GM18499 (cell line): ENCODE measurements at regions not wholly inside any gene's neighbourhood (a gene's known extent, or its start where the extent isn't known, plus 50 kb on each side); places are given as distances from the start of the nearest gene placed in this dataset.

ENCODE experiments used
- ATAC-seq: cut with Tn5 transposase; IDR thresholded peaks from one replicate; pipeline ENCODE4 v1.9.1; 2021; ENCODE audit warnings: moderate number of reproducible peaks; ENCODE audit not compliant: insufficient read depth, unreplicated experiment

DNA sequence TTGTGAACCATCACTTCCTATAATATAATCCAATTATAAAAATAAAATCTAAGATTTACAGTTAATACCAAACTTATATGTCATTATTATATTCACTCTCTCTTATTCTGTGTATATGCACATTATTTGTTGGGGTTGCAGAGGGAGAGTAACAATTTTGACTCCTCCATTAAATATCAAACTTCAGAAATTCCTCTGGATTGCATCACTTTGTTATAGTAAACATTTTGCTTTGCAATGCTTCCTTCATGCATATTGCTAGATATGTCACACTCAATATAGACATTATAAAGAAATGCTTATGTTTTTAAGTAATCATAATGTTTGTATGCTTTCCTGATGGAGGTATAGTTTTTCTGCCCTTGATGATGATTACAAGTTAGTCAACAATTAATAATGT is 999.0 kb upstream of the ADGRL2 start:
- ATAC-seq: no peak

GRCh38 chr1:80799457-80799856 is 1001.3 kb upstream of the ADGRL2 start:
- ATAC-seq: no peak

- no peak for ATAC-seq
Observed at GRCh38 chr1:80779275-80779674, 1021.5 kb upstream of the ADGRL2 start.

GRCh38 chr1:80778094-80778840 is 1022.5 kb upstream of the ADGRL2 start:
- no peak for ATAC-seq

DNA sequence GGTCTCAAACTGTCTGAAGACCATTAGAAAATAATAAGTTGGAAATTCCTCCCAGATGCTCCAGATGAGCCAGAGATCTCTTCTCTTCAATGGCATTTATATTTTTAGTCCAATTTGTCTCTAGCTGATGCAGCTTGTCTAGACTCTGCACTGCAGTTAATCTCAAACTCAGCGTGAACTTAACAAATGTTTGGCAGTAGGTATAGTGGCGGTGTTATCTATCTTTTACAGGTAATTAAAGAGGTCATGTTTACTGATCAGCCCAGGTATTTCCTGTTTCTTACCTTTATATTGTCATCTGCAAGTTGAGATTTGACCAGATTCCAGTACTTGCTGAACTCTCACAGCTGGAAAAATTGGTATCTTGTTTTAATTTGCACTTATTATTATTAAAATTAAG is 1024.5 kb upstream of the ADGRL2 start:
- no peak for ATAC-seq

- ATAC-seq: no peak
Observed at GRCh38 chr1:80769208-80769750, 1031.5 kb upstream of the ADGRL2 start.

DNA sequence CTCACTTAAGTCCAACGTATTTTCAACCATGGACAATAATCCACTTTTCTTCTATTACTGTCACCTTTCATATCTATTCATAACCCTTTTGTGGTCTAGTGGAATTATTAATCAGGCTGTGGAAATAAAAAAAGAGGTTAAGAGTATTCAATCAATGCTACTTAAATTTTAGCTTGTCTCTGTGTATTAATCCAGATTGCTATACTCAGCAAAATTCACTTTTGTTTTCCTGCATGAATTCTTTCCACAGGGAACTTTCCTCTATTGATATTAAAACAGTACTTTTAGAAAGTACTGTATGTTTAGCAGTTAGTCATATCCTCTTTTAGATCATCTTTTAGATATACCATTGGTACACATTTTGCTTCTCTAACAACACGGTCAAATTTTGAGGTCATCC is 1033.0 kb upstream of the ADGRL2 start:
- ATAC-seq: no peak

- ATAC-seq: no peak
Observed at GRCh38 chr1:80759354-80759753, 1041.4 kb upstream of the ADGRL2 start.

GRCh38 chr1:80755944-80756343 is 1044.8 kb upstream of the ADGRL2 start:
- ATAC-seq: no peak

DNA sequence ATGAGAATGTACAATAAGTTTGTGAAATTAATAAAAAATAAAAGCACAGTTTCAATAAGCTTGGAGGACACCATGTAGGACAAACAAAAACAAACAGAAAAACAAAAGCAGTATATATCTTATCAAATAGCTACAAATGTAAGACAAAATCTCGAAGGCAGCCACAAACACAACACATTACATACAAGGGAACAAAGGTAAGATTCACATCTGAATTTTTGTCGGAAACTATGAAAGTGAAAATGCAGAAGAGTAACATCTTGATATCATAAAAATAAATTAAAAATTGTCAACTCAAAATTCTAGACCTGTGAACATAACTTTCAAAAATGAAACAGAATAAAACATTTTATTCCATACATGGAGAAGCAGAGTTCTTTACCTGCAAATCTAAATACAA is 1049.5 kb upstream of the ADGRL2 start:
- no peak for ATAC-seq

DNA sequence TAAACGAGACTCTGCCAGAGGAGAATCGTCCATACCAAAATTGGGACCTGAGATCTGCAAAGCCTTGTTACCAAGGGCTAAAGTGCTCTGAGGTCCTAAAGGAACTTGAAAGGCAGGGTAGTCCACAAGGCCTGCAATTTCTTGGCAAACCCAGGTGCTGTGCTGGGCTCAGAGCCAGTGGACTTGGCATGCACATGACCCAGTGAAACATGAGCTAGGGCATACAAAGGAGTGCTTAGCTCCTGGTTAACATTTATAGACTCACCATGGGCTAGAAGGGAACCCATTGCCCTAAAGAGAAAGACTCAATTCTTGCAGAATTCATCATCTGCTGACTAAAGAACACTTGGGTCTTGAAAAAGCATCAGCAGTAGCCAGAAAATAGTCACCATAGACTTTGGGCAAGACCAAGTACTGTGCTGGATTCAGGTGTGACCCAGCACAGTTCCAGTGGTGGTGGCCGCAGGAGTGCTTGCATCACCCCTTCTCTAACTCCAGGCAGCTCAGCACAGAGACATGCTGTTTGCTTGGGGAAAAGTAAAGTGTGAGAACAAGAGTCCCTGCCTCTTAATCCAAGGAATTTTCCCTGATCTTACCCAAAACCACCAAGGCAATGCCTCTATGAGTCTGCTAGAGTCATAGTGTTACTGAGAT is 1069.4 kb upstream of the ADGRL2 start:
- ATAC-seq: no peak

- ATAC-seq: no peak
Observed at GRCh38 chr1:80722611-80723010, 1078.1 kb upstream of the ADGRL2 start.

GRCh38 chr1:80706526-80706925 is 1094.2 kb upstream of the ADGRL2 start:
- no peak for ATAC-seq

DNA sequence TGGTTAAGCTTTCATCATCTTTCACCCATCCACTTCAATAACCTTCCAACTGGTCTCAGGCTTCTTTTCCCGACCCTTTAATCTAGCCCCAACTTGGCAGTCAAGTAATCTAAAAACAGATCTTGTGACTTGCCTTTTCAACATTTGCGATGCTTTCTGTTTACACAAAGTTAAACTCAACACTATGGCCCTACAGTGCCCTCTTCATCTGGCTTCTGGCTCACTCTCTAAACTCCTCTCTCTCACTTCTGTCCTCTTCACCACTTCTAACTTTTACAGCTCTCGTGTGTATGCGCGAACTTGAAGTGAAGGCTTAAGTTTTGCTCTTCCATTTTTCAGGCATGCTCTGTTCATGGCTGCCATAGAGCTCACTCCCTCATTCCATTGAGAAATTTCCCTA is 1122.3 kb upstream of the ADGRL2 start:
- no peak for ATAC-seq

DNA sequence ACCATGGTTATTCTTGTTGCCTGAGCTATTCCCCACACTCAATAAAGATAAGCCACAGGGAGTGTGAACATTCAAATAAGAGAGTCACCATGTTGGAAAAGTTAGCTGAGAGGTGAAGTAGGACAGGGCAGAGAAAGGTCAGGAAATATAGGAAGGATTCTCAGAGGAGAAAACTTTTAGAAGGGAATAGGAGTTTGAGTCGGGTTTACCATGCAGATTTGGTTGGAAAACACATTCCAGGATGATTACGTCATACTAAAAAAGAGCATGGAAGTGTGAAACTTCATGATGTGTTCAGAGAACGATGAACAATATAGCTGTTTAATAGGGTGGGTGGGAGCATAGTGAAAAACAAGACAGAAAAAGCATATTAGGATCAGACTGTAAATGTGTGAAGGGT is 1125.3 kb upstream of the ADGRL2 start:
- no peak for ATAC-seq

DNA sequence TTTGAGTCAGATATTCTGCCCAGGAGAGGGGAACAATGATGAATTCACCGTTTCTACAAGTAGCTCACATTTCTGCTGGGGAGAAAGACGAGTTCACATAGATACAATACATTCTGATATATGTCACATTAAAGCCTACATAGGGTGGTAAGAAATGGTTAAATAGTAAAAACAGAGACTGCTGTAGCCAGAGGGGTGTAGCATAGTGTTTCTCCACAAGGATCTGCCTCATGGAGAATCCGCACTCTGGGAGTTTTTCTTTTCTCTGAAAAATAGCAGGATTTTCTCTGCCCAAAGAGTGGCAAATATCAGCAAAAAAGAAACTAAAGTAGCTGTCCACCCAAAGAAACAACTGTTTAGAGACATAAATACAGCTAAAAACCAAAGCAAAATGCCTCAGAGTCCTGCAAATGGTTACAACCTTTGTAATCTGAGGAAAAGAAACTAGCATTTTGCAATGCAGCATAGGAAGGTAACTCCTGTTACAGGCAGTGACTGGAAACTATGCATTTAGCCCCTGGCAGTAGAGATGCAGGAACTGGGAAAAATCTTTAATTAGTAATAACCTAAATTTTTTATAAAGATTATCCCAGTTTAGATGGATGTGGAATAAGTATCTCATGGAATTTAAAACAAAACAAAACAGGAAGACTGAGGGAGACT is 1126.7 kb upstream of the ADGRL2 start:
- ATAC-seq: no peak

- no peak for ATAC-seq
Observed at GRCh38 chr1:80668372-80668771, 1132.4 kb upstream of the ADGRL2 start.

DNA sequence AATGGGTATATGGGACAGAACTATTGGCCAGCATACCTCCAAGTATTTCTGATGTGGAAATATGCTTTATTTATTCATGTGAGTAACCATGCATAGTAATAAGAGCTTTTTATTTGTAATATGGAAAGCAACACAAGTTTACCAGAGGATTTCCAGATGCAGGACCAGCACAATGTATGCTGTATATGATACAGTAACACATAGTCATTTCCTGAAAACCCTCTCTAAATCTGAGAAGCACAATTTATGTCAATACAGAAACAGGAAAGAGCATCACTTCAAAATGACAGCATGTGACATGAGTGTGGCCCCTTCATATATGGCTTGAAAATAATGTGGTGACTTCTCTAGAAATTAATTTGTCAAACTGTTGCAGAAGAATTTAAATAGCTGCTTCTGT is 1134.7 kb upstream of the ADGRL2 start:
- no peak for ATAC-seq

DNA sequence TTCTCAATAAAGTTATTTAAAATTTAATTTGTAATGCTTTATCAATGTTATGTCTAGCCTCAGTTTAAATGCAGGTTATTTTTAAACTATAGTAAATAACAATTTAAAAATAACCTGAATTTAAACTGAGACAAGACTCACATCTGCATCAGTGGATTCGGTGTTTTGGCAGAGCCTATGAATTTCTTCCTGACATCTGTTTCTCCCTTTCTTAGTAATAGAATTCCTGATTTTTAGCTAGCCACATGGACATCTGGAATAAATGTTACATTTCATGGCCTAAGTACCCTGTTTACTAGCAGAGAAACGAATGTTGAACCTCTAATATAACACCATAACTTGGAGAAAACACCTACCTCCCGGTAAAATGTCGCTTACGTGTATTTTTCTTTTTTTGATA is 1141.6 kb upstream of the ADGRL2 start:
- ATAC-seq: no peak

DNA sequence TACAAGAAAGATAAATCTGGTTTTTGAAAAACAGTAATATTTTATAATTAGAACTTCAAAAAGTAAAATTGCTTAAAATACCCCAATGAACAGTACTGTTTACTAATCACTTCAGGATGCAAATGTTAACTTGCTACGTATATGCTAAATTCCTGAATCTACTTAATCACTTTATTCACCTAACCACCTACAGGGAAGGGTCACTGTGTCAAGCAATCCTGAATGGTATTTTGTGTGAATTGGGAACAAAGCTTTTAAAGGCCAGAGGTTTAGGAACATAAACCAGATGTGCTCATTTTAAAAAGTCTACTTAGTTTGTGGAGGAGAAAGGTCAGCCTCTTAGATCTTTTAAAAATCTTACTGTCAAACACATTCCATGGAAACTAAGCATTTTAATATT is 1143.0 kb upstream of the ADGRL2 start:
- no peak for ATAC-seq

DNA sequence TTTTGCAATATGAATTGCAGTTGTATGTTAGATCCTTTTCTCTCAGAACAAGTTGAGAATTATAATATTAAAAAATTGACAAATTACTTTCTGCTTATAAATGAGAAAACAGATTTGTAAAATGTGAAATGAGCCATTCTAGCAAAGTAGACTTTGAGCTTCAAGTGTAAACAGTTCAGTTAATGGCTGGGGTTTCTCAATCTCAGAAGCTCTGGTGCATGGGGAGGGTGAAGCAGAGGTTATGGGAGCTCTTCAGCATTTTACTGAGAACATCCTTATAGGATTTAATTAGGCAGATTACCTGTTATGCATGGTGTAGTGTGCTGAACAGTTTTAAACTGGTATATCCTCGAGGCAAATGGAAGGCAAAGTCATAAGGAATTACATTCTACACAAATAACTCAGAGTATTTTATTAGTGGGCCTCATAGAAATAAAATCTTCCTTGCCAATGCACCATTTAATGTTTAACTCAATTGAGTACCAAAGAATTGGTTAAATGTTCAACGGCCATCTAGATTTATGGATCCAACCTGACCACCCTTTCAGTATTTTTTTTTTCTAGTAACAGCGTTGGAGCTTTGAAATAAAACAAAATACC is 1143.6 kb upstream of the ADGRL2 start:
- ATAC-seq: no peak
